H1 (cell line): ENCODE measurements at regions not wholly inside any gene's neighbourhood (a gene's known extent, or its start where the extent isn't known, plus 50 kb on each side); places are given as distances from the start of the nearest gene placed in this dataset.

ENCODE experiments used
- CTCF ChIA-PET: fragments of 300-600 bp; sonication (Branson Sonifier 250); formaldehyde crosslinking; loops from one replicate; lab custom pipeline; 2021; ENCODE audit not compliant: partially characterized antibody; lab: Charles Lee
- POLR2A ChIA-PET: fragments of 300-600 bp; sonication (Branson Sonifier 250); formaldehyde crosslinking; loops from one replicate; lab custom pipeline; 2021; ENCODE audit warnings: inconsistent platforms; ENCODE audit not compliant: partially characterized antibody; lab: Charles Lee
- DNase-seq, 2 experiments: peaks; one replicate each; pipeline versions ENCODE4 v3.0.0 to v3.0.0-alpha.2; 2010 to 2022; ENCODE audit warnings: low spot score in 2 of 2, low read depth in 1 of 2, mixed read lengths in 1 of 2
- FAIRE-seq: peaks from 2 replicates; lab custom pipeline; 2011; peaks lifted over from hg19 to GRCh38; lab: Jason Lieb, UNC
- H2AFZ ChIP-seq: 2 replicates; pipeline ENCODE4 v1.8.1; 2012; ENCODE audit warnings: low read length, inconsistent platforms
- H2AK5ac ChIP-seq: 2 replicates; pipeline ENCODE4 v1.6.1; 2013; ENCODE audit warnings: low read depth, low read length
- H2BK120ac ChIP-seq: replicated peaks from 2 replicates; pipeline ENCODE3; 2013; ENCODE audit warnings: low read depth, low read length, inconsistent platforms
- H2BK12ac ChIP-seq: 2 replicates; pipeline ENCODE4 v1.6.1; 2013; ENCODE audit warnings: low read depth, low read length
- H2BK15ac ChIP-seq: 2 replicates; pipeline ENCODE4 v1.6.1; 2013; ENCODE audit warnings: low read length
- H2BK20ac ChIP-seq: 2 replicates; pipeline ENCODE4 v1.6.1; 2013; ENCODE audit warnings: low read length
- H2BK5ac ChIP-seq: 2 replicates; pipeline ENCODE4 v1.6.1; 2013; ENCODE audit warnings: low read depth, low read length
- H3K14ac ChIP-seq: 2 replicates; pipeline ENCODE4 v1.6.1; 2013; ENCODE audit warnings: inconsistent platforms; ENCODE audit not compliant: insufficient read length
- H3K18ac ChIP-seq: 2 replicates; pipeline ENCODE4 v1.6.1; 2013; ENCODE audit warnings: low read length; ENCODE audit errors: extremely low read depth
- H3K23ac ChIP-seq: 2 replicates; pipeline ENCODE4 v1.6.1; 2013; ENCODE audit warnings: inconsistent platforms; ENCODE audit not compliant: insufficient read length
- H3K23me2 ChIP-seq: 2 replicates; pipeline ENCODE4 v1.6.1; 2013; ENCODE audit warnings: low read depth, low read length
- H3K27ac ChIP-seq: 2 replicates; pipeline ENCODE4 v1.6.1; 2011; ENCODE audit warnings: low read depth, low read length, inconsistent platforms
- H3K27me3 ChIP-seq, 4 experiments: replicated peaks in 1 of 4; 1 replicate in 1 of 4; 2 replicates in 3 of 4; pipeline versions ENCODE4 v1.6.1 to v1.8.1; 2011 to 2013; ENCODE audit warnings: low read length in 3 of 4, mild to moderate bottlenecking in 3 of 4, inconsistent platforms in 2 of 4, mixed read lengths in 2 of 4, moderate library complexity in 1 of 4; ENCODE audit not compliant: control insufficient read depth in 3 of 4, insufficient read depth in 3 of 4; ENCODE audit errors: extremely low read depth in 1 of 4
- H3K36me3 ChIP-seq, 4 experiments: 2 replicates each; pipeline versions ENCODE4 v1.6.1 to v1.8.1; 2011 to 2013; ENCODE audit warnings: mild to moderate bottlenecking in 4 of 4, low read length in 3 of 4, moderate library complexity in 2 of 4, control low read depth in 1 of 4, inconsistent platforms in 1 of 4; ENCODE audit not compliant: insufficient read depth in 4 of 4, control insufficient read depth in 2 of 4
- H3K4ac ChIP-seq: replicated peaks from 2 replicates; pipeline ENCODE3; 2013; ENCODE audit warnings: low read length, low read depth, mixed read lengths, inconsistent platforms; ENCODE audit not compliant: insufficient read length
- H3K4me1 ChIP-seq, 4 experiments: replicated peaks in 1 of 4; 1 replicate in 1 of 4; 2 replicates in 3 of 4; pipeline versions ENCODE4 v1.6.1 to v1.8.1; 2011 to 2013; ENCODE audit warnings: low read length in 3 of 4, inconsistent platforms in 2 of 4, mixed read lengths in 1 of 4; ENCODE audit not compliant: insufficient read depth in 4 of 4, control insufficient read depth in 3 of 4
- H3K4me2 ChIP-seq, 2 experiments: 2 replicates each; pipeline versions ENCODE4 v1.6.1 to v1.8.1; 2011 to 2013; ENCODE audit warnings: low read depth in 2 of 2, low read length in 2 of 2, control low read depth in 1 of 2, inconsistent platforms in 1 of 2, mild to moderate bottlenecking in 1 of 2; ENCODE audit not compliant: insufficient read depth in 1 of 2
- H3K4me3 ChIP-seq, 4 experiments: fragments of 200-600, 300-600 bp in 1 of 4; sonication (generic), shearing (Covaris generic), sonication (Bioruptor Twin) in 1 of 4; 2 replicates each; pipeline versions ENCODE4 v1.5.1 to v1.8.1; 2011 to 2016; ENCODE audit warnings: low read length in 4 of 4, low read depth in 3 of 4, control low read depth in 2 of 4, inconsistent platforms in 2 of 4, mild to moderate bottlenecking in 2 of 4, mixed read lengths in 1 of 4, moderate library complexity in 1 of 4; ENCODE audit not compliant: insufficient read depth in 2 of 4; ENCODE audit errors: extremely low read depth in 1 of 4
- H3K56ac ChIP-seq: replicated peaks from 2 replicates; pipeline ENCODE3; 2013; ENCODE audit warnings: low read depth, mild to moderate bottlenecking, mixed read lengths, low read length, inconsistent platforms; ENCODE audit not compliant: insufficient read length
- H3K79me1 ChIP-seq: 2 replicates; pipeline ENCODE4 v1.6.1; 2013; ENCODE audit warnings: low read depth, low read length, control low read depth
- H3K79me2 ChIP-seq, 2 experiments: 2 replicates each; pipeline versions ENCODE4 v1.6.1 to v1.8.1; 2012 to 2013; ENCODE audit warnings: low read length in 2 of 2, mild to moderate bottlenecking in 2 of 2, inconsistent platforms in 1 of 2; ENCODE audit not compliant: insufficient read depth in 2 of 2, control insufficient read depth in 1 of 2
- H3K9ac ChIP-seq, 4 experiments: replicated peaks in 1 of 4; 1 replicate in 1 of 4; 2 replicates in 3 of 4; pipeline versions ENCODE4 v1.6.1 to v1.8.1; 2011 to 2013; ENCODE audit warnings: low read depth in 3 of 4, low read length in 3 of 4, control low read depth in 2 of 4, mild to moderate bottlenecking in 2 of 4, moderate library complexity in 2 of 4, inconsistent platforms in 1 of 4; ENCODE audit errors: extremely low read depth in 1 of 4
- H3K9me3 ChIP-seq, 2 experiments: 2 replicates each; pipeline versions ENCODE4 v1.6.1 to v1.8.1; 2012 to 2013; ENCODE audit warnings: mild to moderate bottlenecking in 2 of 2, moderate library complexity in 2 of 2, control low read depth in 1 of 2, inconsistent platforms in 1 of 2, low read depth in 1 of 2, low read length in 1 of 2, mixed read lengths in 1 of 2; ENCODE audit not compliant: insufficient read depth in 2 of 2
- H4K20me1 ChIP-seq, 2 experiments: replicated peaks in 1 of 2; 2 replicates each; pipeline versions ENCODE3 to v1.8.1; 2011 to 2013; ENCODE audit warnings: inconsistent platforms in 2 of 2, low read length in 2 of 2, mild to moderate bottlenecking in 1 of 2; ENCODE audit not compliant: insufficient read depth in 2 of 2, control insufficient read depth in 1 of 2
- H4K5ac ChIP-seq: 2 replicates; pipeline ENCODE4 v1.6.1; 2013; ENCODE audit warnings: low read length, low read depth, mixed read lengths, inconsistent platforms; ENCODE audit not compliant: insufficient read length
- H4K8ac ChIP-seq: 2 replicates; pipeline ENCODE4 v1.8.0; 2013; ENCODE audit warnings: mild to moderate bottlenecking, moderate library complexity, low read length, inconsistent platforms; ENCODE audit not compliant: insufficient read depth; ENCODE audit errors: extremely low read depth
- H4K91ac ChIP-seq: replicated peaks from 2 replicates; pipeline ENCODE3; 2013; ENCODE audit warnings: low read length, mixed read lengths, inconsistent platforms; ENCODE audit not compliant: insufficient read length
- BCL11A ChIP-seq, 2 experiments: IDR thresholded peaks; one replicate each; pipeline ENCODE4 v1.6.1; 2011; ENCODE audit warnings: low read depth in 2 of 2, low read length in 2 of 2, mild to moderate bottlenecking in 2 of 2
- HDAC6 ChIP-seq: IDR thresholded peaks from one replicate; pipeline ENCODE4 v1.7.1; 2012; ENCODE audit warnings: low read depth, mild to moderate bottlenecking, inconsistent platforms, low read length, moderate library complexity
- JUND ChIP-seq: IDR thresholded peaks from 2 replicates; pipeline ENCODE4 v1.6.1; 2011; ENCODE audit warnings: mild to moderate bottlenecking, improper control_type of control experiment, low read length
- KDM4A ChIP-seq: IDR thresholded peaks from one replicate; pipeline ENCODE4 v1.7.1; 2012; ENCODE audit warnings: low read depth, mild to moderate bottlenecking, moderate library complexity, low read length, inconsistent platforms; ENCODE audit not compliant: severe bottlenecking
- POU5F1 ChIP-seq: IDR thresholded peaks from 2 replicates; pipeline ENCODE4 v1.6.1; 2011; ENCODE audit warnings: low read depth, mild to moderate bottlenecking, low read length, moderate library complexity
- RXRA ChIP-seq: IDR thresholded peaks from 2 replicates; pipeline ENCODE4 v1.6.1; 2011; ENCODE audit warnings: low read depth, mild to moderate bottlenecking, low read length, moderate library complexity; ENCODE audit not compliant: insufficient read depth
- SIRT6 ChIP-seq: IDR thresholded peaks from one replicate; pipeline ENCODE4 v1.7.1; 2012; ENCODE audit warnings: low read length, inconsistent platforms
- SP4 ChIP-seq: IDR thresholded peaks from 2 replicates; pipeline ENCODE4 v1.6.1; 2012; ENCODE audit warnings: low read length, inconsistent platforms
- TEAD4 ChIP-seq: IDR thresholded peaks from 2 replicates; pipeline ENCODE4 v1.6.1; 2012; ENCODE audit warnings: low read depth, low read length, inconsistent platforms, mixed read lengths
- WGBS, 2 experiments: shearing (Covaris generic) in 1 of 2; methylation state at CpG; one replicate each; pipeline versions ENCODE4 v1.1.6 to v1.1.7; 2013 to 2015; ENCODE audit warnings: low lambda C conversion rate in 2 of 2, mixed read lengths in 2 of 2, inconsistent platforms in 1 of 2, low coverage in 1 of 2, missing lambda C conversion rate in 1 of 2; ENCODE audit not compliant: insufficient replicate concordance in 2 of 2, insufficient coverage in 1 of 2, insufficient read length in 1 of 2; ENCODE audit errors: extremely low coverage in 1 of 2, missing lambda C conversion rate in 1 of 2; 5-methylcytosine and 5-hydroxymethylcytosine counted together
- TF ChIP-seq, protein P1 (sequence below), 3 experiments: IDR thresholded peaks; 1 replicate in 2 of 3; 2 replicates in 1 of 3; pipeline versions ENCODE4 v1.5.1 to v1.6.1; 2011; ENCODE audit warnings: low read length in 3 of 3, mild to moderate bottlenecking in 3 of 3, inconsistent platforms in 2 of 3, low read depth in 1 of 3, moderate library complexity in 1 of 3; ENCODE audit not compliant: insufficient read depth in 1 of 3; ENCODE audit errors: control extremely low read depth in 1 of 3

DNA sequence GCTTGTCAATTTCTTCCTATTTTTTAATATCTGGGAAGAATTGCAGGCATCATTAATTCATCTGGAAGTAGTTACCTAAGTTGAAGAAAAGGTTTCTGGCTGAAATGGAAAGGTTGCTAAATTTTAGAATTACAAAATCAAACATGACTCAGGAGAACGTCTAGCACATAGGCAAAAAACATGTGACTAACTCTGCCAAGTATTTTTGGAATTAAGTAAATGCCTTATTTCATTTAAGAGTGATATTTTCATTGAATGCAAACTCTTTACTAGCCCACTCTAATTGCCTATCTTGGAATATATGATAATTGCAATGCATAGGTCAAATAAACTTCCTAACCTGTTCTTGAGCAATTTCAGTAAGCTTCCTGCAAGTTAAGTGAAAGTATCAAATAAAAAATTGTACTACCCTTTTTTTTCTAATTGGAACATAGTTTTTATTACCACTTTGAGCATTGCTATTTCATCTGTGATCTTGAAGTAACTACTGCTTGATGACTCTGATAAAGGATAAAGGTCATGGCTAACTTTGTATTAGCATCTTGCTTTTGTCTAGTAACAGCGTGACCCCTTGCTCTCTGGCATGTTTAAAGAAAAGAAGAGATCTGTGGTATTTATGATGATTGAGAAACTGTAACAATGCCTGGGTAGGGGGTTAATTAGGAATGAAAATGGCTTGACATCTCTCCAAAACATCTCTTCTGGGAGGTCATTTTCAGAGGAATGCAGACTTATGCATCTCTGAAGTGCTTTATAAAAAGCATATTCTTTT lies 208.3 kb upstream of the NCAM2 start:
- H3K79me2 ChIP-seq: no peaks in the 10 kb centered on the region
- H2AFZ ChIP-seq: no peak overlapping the region
- WGBS, 2 experiments: 9% methylated on average over 2 of the region's 2 CpGs; no CpG with 5 or more reads in 1 of the 2 experiments
- peak overlapping the region; percentile 29; the same call in 1 of the 2 replicates for H2BK5ac ChIP-seq
- H3K9me3 ChIP-seq: peaks cover 3 to 4% of the 10 kb centered on the region in 2 experiments; a peak in 1 of 4 replicates
- no peak overlapping the region for H3K4ac ChIP-seq
- no peak overlapping the region for H3K18ac ChIP-seq
- DNase-seq: peak in 1 of 2 experiments; percentile 46
- no peak overlapping the region for H2BK12ac ChIP-seq
- no peak overlapping the region for H2BK15ac ChIP-seq
- no peak overlapping the region for H4K91ac ChIP-seq
- H2AK5ac ChIP-seq: no peak overlapping the region
- no peaks in the 10 kb centered on the region for H3K36me3 ChIP-seq
- H3K4me3 ChIP-seq: peak overlapping the region in 1 of 4 experiments; percentile 25; a peak in 1 of 8 replicates
- H3K4me1 ChIP-seq: peaks cover 0 to 16% (median 7%) of the 10 kb centered on the region in 4 experiments; a peak in 5 of 7 replicates
- H3K23ac ChIP-seq: no peak overlapping the region
- ChIA-PET CTCF (no interaction called here), POLR2A (no interaction called here)
- peak overlapping the region; percentile 87 for H4K5ac ChIP-seq
- H3K14ac ChIP-seq: no peak overlapping the region
- peak overlapping the region in 1 of 2 experiments; percentile 40; a peak in 2 of 4 replicates for H3K4me2 ChIP-seq
- H2BK120ac ChIP-seq: no peak overlapping the region
- H4K8ac ChIP-seq: no peak overlapping the region
- no peaks in the 10 kb centered on the region for H3K27me3 ChIP-seq
- no peak overlapping the region for H3K56ac ChIP-seq
- no peaks in the 10 kb centered on the region for H3K23me2 ChIP-seq
- no peaks in the 10 kb centered on the region for H4K20me1 ChIP-seq
- no peaks in the 10 kb centered on the region for H3K79me1 ChIP-seq
- H2BK20ac ChIP-seq: no peak overlapping the region
- H3K9ac ChIP-seq: no peak overlapping the region
- peak; percentile 99 for FAIRE-seq
- H3K27ac ChIP-seq: no peak overlapping the region; the same call in 1 of the 2 replicates
- TF ChIP-seq SIRT6 (no peak), HDAC6 (no peak), RXRA (no peak), POU5F1 (peak; percentile 68; the same call in 1 of the 2 replicates), KDM4A (no peak), JUND (peak; percentile 65; the same call in 1 of the 2 replicates), SP4 (no peak), TEAD4 (peak; percentile 86), BCL11A (IDR thresholded peaks at IDR 0.05; ENCODE audit: low read depth in 2 of 2, low read length in 2 of 2) (peak; percentile 87 to 97)
- TF ChIP-seq, protein P1, sequence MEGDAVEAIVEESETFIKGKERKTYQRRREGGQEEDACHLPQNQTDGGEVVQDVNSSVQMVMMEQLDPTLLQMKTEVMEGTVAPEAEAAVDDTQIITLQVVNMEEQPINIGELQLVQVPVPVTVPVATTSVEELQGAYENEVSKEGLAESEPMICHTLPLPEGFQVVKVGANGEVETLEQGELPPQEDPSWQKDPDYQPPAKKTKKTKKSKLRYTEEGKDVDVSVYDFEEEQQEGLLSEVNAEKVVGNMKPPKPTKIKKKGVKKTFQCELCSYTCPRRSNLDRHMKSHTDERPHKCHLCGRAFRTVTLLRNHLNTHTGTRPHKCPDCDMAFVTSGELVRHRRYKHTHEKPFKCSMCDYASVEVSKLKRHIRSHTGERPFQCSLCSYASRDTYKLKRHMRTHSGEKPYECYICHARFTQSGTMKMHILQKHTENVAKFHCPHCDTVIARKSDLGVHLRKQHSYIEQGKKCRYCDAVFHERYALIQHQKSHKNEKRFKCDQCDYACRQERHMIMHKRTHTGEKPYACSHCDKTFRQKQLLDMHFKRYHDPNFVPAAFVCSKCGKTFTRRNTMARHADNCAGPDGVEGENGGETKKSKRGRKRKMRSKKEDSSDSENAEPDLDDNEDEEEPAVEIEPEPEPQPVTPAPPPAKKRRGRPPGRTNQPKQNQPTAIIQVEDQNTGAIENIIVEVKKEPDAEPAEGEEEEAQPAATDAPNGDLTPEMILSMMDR (IDR thresholded peaks at IDR 0.05; ENCODE audit: control extremely low read depth in 1 of 3, insufficient read depth in 1 of 3, low read depth in 1 of 3, low read length in 3 of 3): no peak
